OCI-LY3 (cell line): ENCODE measurements at regions not wholly inside any gene's neighbourhood (a gene's known extent, or its start where the extent isn't known, plus 50 kb on each side); places are given as distances from the start of the nearest gene placed in this dataset.

Experiments used
- H2AFZ ChIP-seq: fragments of 200-600, 300-600 bp; shearing (Covaris generic); 2 replicates; pipeline ENCODE4 v1.6.0; 2014; ENCODE audit warnings: antibody characterized with exemption, low read depth, low read length
- H3K27ac ChIP-seq: fragments of 200-600, 300-600 bp; sonication (generic); 2 replicates; pipeline ENCODE4 v1.5.1; 2014; ENCODE audit warnings: mild to moderate bottlenecking, low read length, moderate library complexity, mixed read lengths
- H3K27me3 ChIP-seq: fragments of 200-600, 300-600 bp; sonication (generic); 2 replicates; pipeline ENCODE4 v1.6.1; 2014; ENCODE audit warnings: low read depth, low read length, mixed read lengths
- H3K36me3 ChIP-seq: fragments of 200-600, 300-600 bp; sonication (generic); replicated peaks from 2 replicates; pipeline ENCODE3; 2014; ENCODE audit warnings: low read depth, low read length, mixed read lengths
- H3K4me1 ChIP-seq: fragments of 300-600, 200-600 bp; sonication (generic); 2 replicates; pipeline ENCODE4 v1.6.1; 2014; ENCODE audit warnings: low read length, mixed read lengths
- H3K4me2 ChIP-seq: fragments of 200-600, 300-600 bp; sonication (generic); 2 replicates; pipeline ENCODE4 v1.6.1; 2014; ENCODE audit warnings: low read length, mixed read lengths
- H3K4me3 ChIP-seq: fragments of 300-600, 200-600 bp; sonication (generic); 2 replicates; pipeline ENCODE4 v1.5.1; 2014; ENCODE audit warnings: antibody characterized with exemption, mild to moderate bottlenecking, low read length, moderate library complexity
- H3K79me2 ChIP-seq: fragments of 300-600, 200-600 bp; shearing (Covaris generic); 2 replicates; pipeline ENCODE4 v1.6.1; 2014; ENCODE audit warnings: mild to moderate bottlenecking, low read length, mixed read lengths
- H3K9ac ChIP-seq: fragments of 300-600, 200-600 bp; shearing (Covaris generic); 2 replicates; pipeline ENCODE4 v1.6.0; 2014; ENCODE audit warnings: mild to moderate bottlenecking, low read length, moderate library complexity
- H3K9me3 ChIP-seq: fragments of 200-600, 300-600 bp; shearing (Covaris generic); 2 replicates; pipeline ENCODE4 v1.6.1; 2014; ENCODE audit warnings: low read length, mixed read lengths; ENCODE audit not compliant: insufficient read depth
- H4K20me1 ChIP-seq: fragments of 200-600, 300-600 bp; sonication (generic); 2 replicates; pipeline ENCODE4 v1.6.1; 2016; ENCODE audit warnings: low read length, mixed read lengths; ENCODE audit not compliant: insufficient read depth
- EZH2phosphoT487 ChIP-seq: fragments of 200-600 bp; shearing (Covaris generic); IDR thresholded peaks from 2 replicates; pipeline ENCODE4 v1.6.1; 2018; ENCODE audit warnings: antibody characterized with exemption, mixed run types, low read depth
- TF ChIP-seq, protein P1 (sequence below): fragments of 200-600, 300-600 bp; sonication (generic); IDR thresholded peaks from 2 replicates; pipeline ENCODE4 v1.5.1; 2014; ENCODE audit warnings: antibody characterized with exemption, low read length, low read depth

DNA sequence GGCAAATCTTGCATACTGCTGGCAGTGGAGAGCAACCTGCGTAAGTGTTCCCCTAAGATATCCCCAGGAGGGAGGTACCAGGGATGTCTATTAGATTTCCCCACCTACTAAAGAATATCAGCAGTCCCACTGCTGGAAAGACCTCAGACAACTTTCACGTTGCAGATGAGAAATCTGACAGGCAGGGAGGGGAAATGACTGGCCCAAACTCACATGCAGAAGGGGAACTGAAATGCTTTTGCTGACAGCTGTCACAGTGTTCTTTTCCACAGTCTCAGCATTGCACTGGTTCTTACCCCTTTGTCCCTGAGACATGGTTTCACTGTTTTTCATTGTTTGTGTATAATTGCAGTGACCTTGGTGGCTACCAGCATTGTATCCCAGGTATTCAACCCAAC lies 84.8 kb upstream of the ATP1A1 start:
- Histone ChIP-seq H2AFZ (no peak overlapping the region), H3K79me2 (no peaks in the 10 kb centered on the region), H3K4me3 (no peak overlapping the region), H3K9me3 (no peaks in the 10 kb centered on the region), H4K20me1 (no peaks in the 10 kb centered on the region), H3K4me2 (peak overlapping the region; percentile 67), H3K27me3 (0 out of 2 replicates have a peak, but pooled peaks cover 8% of the 10 kb centered on the region), H3K9ac (no peak overlapping the region), H3K4me1 (peaks cover 16% of the 10 kb centered on the region), H3K27ac (no peak overlapping the region), H3K36me3 (no peaks in the 10 kb centered on the region)
- TF ChIP-seq EZH2phosphoT487: no peak
- TF ChIP-seq, protein P1, sequence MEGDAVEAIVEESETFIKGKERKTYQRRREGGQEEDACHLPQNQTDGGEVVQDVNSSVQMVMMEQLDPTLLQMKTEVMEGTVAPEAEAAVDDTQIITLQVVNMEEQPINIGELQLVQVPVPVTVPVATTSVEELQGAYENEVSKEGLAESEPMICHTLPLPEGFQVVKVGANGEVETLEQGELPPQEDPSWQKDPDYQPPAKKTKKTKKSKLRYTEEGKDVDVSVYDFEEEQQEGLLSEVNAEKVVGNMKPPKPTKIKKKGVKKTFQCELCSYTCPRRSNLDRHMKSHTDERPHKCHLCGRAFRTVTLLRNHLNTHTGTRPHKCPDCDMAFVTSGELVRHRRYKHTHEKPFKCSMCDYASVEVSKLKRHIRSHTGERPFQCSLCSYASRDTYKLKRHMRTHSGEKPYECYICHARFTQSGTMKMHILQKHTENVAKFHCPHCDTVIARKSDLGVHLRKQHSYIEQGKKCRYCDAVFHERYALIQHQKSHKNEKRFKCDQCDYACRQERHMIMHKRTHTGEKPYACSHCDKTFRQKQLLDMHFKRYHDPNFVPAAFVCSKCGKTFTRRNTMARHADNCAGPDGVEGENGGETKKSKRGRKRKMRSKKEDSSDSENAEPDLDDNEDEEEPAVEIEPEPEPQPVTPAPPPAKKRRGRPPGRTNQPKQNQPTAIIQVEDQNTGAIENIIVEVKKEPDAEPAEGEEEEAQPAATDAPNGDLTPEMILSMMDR: no peak

DNA sequence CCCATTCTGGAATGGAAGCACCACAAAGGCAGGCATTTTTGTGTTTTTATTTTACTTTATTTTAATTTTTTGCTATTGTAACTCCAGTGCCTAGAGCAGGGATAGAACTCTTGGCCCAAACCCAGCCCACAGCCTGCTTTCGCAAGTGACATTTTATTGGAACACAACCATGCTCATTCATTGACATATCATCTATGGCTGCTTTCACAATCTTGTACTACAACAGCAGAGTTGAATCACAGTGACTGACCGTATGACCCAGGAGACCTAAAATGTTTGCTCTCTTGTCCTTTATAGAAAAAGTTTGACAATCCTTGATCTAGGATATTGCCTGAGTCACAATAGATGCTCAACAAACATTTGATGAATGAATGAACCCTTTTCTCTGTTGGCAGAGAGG lies 83.9 kb upstream of the ATP1A1 start:
- 0 out of 2 replicates have a peak, but pooled peaks cover 8% of the 10 kb centered on the region for H3K27me3 ChIP-seq
- no peak overlapping the region for H2AFZ ChIP-seq
- H3K4me3 ChIP-seq: no peak overlapping the region
- no peaks in the 10 kb centered on the region for H3K9me3 ChIP-seq
- no peaks in the 10 kb centered on the region for H3K79me2 ChIP-seq
- no peaks in the 10 kb centered on the region for H3K36me3 ChIP-seq
- no peak overlapping the region for H3K9ac ChIP-seq
- no peak overlapping the region for H3K4me2 ChIP-seq
- H3K4me1 ChIP-seq: peaks cover 16% of the 10 kb centered on the region
- H4K20me1 ChIP-seq: no peaks in the 10 kb centered on the region
- TF ChIP-seq, protein P1: no peak
- no peak for TF ChIP-seq EZH2phosphoT487
- H3K27ac ChIP-seq: no peak overlapping the region

DNA sequence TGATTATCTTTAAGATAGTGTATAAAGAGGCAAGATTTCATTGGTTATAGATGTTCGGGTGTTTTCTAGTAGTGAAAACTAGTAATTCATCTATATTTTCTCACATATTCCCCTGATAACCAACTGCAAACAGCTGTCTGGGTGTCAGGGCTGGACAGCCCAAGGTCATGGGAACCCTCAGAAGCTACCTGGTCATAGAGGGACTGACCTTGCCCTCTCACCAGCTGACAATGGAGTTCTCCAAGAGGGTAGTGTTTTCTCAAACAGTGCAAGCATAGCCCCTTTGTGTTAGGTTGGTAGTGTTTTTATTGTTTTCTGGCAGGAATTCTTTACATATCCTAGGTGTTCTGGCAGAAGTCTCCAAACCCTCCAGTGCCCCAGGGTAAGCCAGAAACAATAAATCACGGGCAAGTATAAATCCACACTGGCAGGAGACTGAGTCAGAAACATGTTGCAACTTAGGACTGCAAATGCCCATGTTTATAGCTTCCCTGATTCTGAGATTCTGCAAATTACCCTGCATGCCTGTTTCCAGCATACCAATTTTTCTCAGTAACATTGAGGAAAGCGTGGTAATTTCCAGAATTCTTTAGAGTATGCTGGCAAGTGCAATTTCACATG lies 82.8 kb upstream of the ATP1A1 start:
- TF ChIP-seq, protein P1: no peak
- no peak for TF ChIP-seq EZH2phosphoT487
- Histone ChIP-seq H3K4me3 (no peak overlapping the region), H3K4me1 (peaks cover 16% of the 10 kb centered on the region)

DNA sequence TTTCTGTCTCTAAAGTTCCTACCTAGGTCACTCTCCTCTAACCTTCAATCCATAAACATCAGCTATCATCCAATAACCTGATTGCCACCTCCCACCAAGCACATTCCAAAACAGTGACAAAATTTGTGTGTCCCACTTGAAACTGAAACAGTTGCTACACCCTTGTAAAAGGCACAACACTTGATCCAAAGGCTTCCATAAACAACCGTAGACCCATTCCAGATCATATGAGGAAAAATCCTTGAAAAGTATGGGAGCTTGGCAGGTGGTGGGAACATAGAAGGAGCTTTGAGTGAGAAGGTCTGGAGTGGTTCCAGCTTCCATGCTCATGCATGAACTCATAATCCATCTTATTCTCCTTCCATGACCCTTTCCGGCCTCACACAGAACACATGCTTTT lies 82.0 kb upstream of the ATP1A1 start:
- Histone ChIP-seq H3K36me3 (no peaks in the 10 kb centered on the region), H3K4me2 (no peak overlapping the region), H3K9me3 (no peaks in the 10 kb centered on the region), H3K27me3 (0 out of 2 replicates have a peak, but pooled peaks cover 8% of the 10 kb centered on the region), H3K4me1 (peaks cover 16% of the 10 kb centered on the region), H3K4me3 (no peak overlapping the region), H3K79me2 (no peaks in the 10 kb centered on the region), H3K9ac (no peak overlapping the region), H2AFZ (no peak overlapping the region), H4K20me1 (no peaks in the 10 kb centered on the region), H3K27ac (no peak overlapping the region)
- no peak for TF ChIP-seq EZH2phosphoT487
- TF ChIP-seq, protein P1: no peak

More for the DNA sequence above, 82.8 kb upstream of the ATP1A1 start:
- Histone ChIP-seq H3K9me3 (no peaks in the 10 kb centered on the region), H3K9ac (no peak overlapping the region), H3K36me3 (no peaks in the 10 kb centered on the region), H3K27me3 (0 out of 2 replicates have a peak, but pooled peaks cover 8% of the 10 kb centered on the region), H4K20me1 (no peaks in the 10 kb centered on the region), H3K27ac (no peak overlapping the region), H2AFZ (no peak overlapping the region), H3K4me2 (no peak overlapping the region), H3K79me2 (no peaks in the 10 kb centered on the region)
